Endothelial cell of umbilical vein (primary cell): ENCODE measurements at regions not wholly inside any gene's neighbourhood (a gene's known extent, or its start where the extent isn't known, plus 50 kb on each side); places are given as distances from the start of the nearest gene placed in this dataset. TPM values are rescaled to one million over a fixed set of nuclear protein-coding genes. Genes with fewer than 3 reads are reported as not detected.

Source experiments
- BruUV-seq: library from RNA; stranded (reverse); fragments of 400-500 nt; replicated peaks from 2 replicates; lab custom pipeline; 2021; lab: Mats Ljungman, UMichigan
- CTCF ChIA-PET: fragments of 300-600, 350-600 bp; sonication (Branson Sonifier 250); formaldehyde crosslinking; loops from one replicate; lab custom pipeline; 2021; ENCODE audit warnings: antibody characterized with exemption, inconsistent platforms; lab: Charles Lee
- POLR2A ChIA-PET: fragments of 300-600, 350-600 bp; sonication (Branson Sonifier 250); formaldehyde crosslinking; loops from one replicate; lab custom pipeline; 2021; ENCODE audit warnings: antibody characterized with exemption, inconsistent platforms; lab: Charles Lee
- DNase-seq: peaks from one replicate; pipeline ENCODE4 v3.0.0-alpha.2; 2011; ENCODE audit warnings: low read depth, low spot score
- FAIRE-seq: peaks from 2 replicates; lab custom pipeline; 2011; peaks lifted over from hg19 to GRCh38; lab: Jason Lieb, UNC
- H2AFZ ChIP-seq: 2 replicates; pipeline ENCODE4 v1.6.0; 2012; ENCODE audit warnings: low read depth, low read length, control low read depth, inconsistent platforms
- H3K27ac ChIP-seq: 2 replicates; pipeline ENCODE4 v1.5.1; 2011; ENCODE audit warnings: low read depth, mild to moderate bottlenecking, control low read depth, low read length, moderate library complexity; ENCODE audit not compliant: insufficient read depth
- H3K27me3 ChIP-seq, 2 experiments: 2 replicates each; pipeline versions ENCODE4 v1.6.0 to v1.6.1; 2011; ENCODE audit warnings: low read length in 2 of 2, mixed read lengths in 1 of 2; ENCODE audit not compliant: control insufficient read depth in 2 of 2, insufficient read depth in 2 of 2
- H3K36me3 ChIP-seq, 2 experiments: 2 replicates in 1 of 2; 3 replicates in 1 of 2; pipeline ENCODE4 v1.5.1; 2011; ENCODE audit warnings: low read length in 2 of 2, mild to moderate bottlenecking in 1 of 2, moderate library complexity in 1 of 2; ENCODE audit not compliant: control insufficient read depth in 2 of 2, insufficient read depth in 2 of 2; ENCODE audit errors: extremely low read depth in 1 of 2
- H3K4me1 ChIP-seq: 3 replicates; pipeline ENCODE4 v1.5.1; 2011; ENCODE audit warnings: mild to moderate bottlenecking, low read length; ENCODE audit not compliant: control insufficient read depth, insufficient read depth; ENCODE audit errors: extremely low read depth
- H3K4me2 ChIP-seq: 2 replicates; pipeline ENCODE4 v1.6.1; 2011; ENCODE audit warnings: low read length, control low read depth, mixed read lengths; ENCODE audit not compliant: insufficient read depth
- H3K4me3 ChIP-seq, 3 experiments: fragments of 200-600 bp in 1 of 3; sonication (generic), shearing (Covaris generic) in 1 of 3; replicated peaks in 1 of 3; 2 replicates each; pipeline ENCODE4 v1.5.1; 2011 to 2016; ENCODE audit warnings: control low read depth in 3 of 3, low read length in 3 of 3, mild to moderate bottlenecking in 2 of 3, inconsistent platforms in 1 of 3, low read depth in 1 of 3, moderate library complexity in 1 of 3; ENCODE audit not compliant: insufficient read depth in 1 of 3
- H3K79me2 ChIP-seq: 2 replicates; pipeline ENCODE4 v1.6.0; 2012; ENCODE audit warnings: low read length, inconsistent platforms; ENCODE audit not compliant: control insufficient read depth, insufficient read depth
- H3K9ac ChIP-seq: replicated peaks from 2 replicates; pipeline ENCODE3; 2011; ENCODE audit warnings: low read length, control low read depth; ENCODE audit not compliant: insufficient read depth; ENCODE audit errors: extremely low read depth
- H3K9me1 ChIP-seq: replicated peaks from 3 replicates; pipeline ENCODE4 v1.6.0; 2011; ENCODE audit warnings: mild to moderate bottlenecking, low read length; ENCODE audit not compliant: control insufficient read depth, insufficient read depth; ENCODE audit errors: extremely low read depth
- H3K9me3 ChIP-seq: replicated peaks from 2 replicates; pipeline ENCODE4 v1.5.1; 2012; ENCODE audit warnings: low read length, inconsistent platforms; ENCODE audit not compliant: control insufficient read depth, insufficient read depth
- H4K20me1 ChIP-seq: replicated peaks from 2 replicates; pipeline ENCODE3; 2011; ENCODE audit warnings: mild to moderate bottlenecking, low read length; ENCODE audit not compliant: control insufficient read depth, insufficient read depth; ENCODE audit errors: extremely low read depth
- EZH2 ChIP-seq: IDR thresholded peaks from 2 replicates; pipeline ENCODE4 v1.6.1; 2012; ENCODE audit warnings: borderline replicate concordance, low read depth, mild to moderate bottlenecking, moderate library complexity, low read length, inconsistent platforms; ENCODE audit not compliant: severe bottlenecking
- FOS ChIP-seq: IDR thresholded peaks from 2 replicates; pipeline ENCODE4 v1.6.1; 2011; ENCODE audit warnings: mild to moderate bottlenecking, low read length, moderate library complexity, borderline replicate concordance; ENCODE audit not compliant: insufficient read depth
- GATA2 ChIP-seq: IDR thresholded peaks from 2 replicates; pipeline ENCODE4 v1.7.0; 2011; ENCODE audit warnings: low read depth, mild to moderate bottlenecking, moderate library complexity, mixed read lengths, low read length; ENCODE audit not compliant: insufficient read length, insufficient read depth
- JUN ChIP-seq: IDR thresholded peaks from 2 replicates; pipeline ENCODE4 v1.6.1; 2011; ENCODE audit warnings: borderline replicate concordance, low read depth; ENCODE audit not compliant: insufficient read length, insufficient read depth
- MAX ChIP-seq: IDR thresholded peaks from 2 replicates; pipeline ENCODE4 v1.6.1; 2011; ENCODE audit not compliant: insufficient read depth, insufficient read length
- MYC ChIP-seq: IDR thresholded peaks from one replicate; pipeline ENCODE4 v1.6.1; 2011; ENCODE audit warnings: mild to moderate bottlenecking, low read depth, low read length
- POLR2A ChIP-seq: IDR thresholded peaks from 2 replicates; pipeline ENCODE4 v1.6.1; 2012; ENCODE audit warnings: low read depth, mild to moderate bottlenecking, control low read depth, low read length
- POLR2AphosphoS5 ChIP-seq: IDR thresholded peaks from 2 replicates; pipeline ENCODE4 v1.6.1; 2012; ENCODE audit warnings: low read depth, mild to moderate bottlenecking, control low read depth, low read length, moderate library complexity; ENCODE audit not compliant: insufficient read depth
- dilution Hi-C: fragments of 300-500 bp; cut with MboI; formaldehyde crosslinking; loops from one replicate; pipeline ENCODE4 v1.15.0; 2019; ENCODE audit warnings: low sequenced_read_pairs; ENCODE audit not compliant: extremely low pct_ligation_motif_present
- intact Hi-C: fragments of 100-400 bp; cut with micrococcal nuclease; formaldehyde crosslinking; loops from one replicate; pipeline ENCODE4 v1.10.0; 2022
- microRNA-seq: library from miRNA; unstranded; fragments of <30 nt; microRNA quantifications from one replicate; pipeline ENCODE4 v1.2.0, GENCODE V29; 2021; ENCODE audit warnings: borderline number of aligned reads, borderline replicate concordance
- small RNA-seq: library from RNA; depleted of rRNA; stranded (forward); fragments of <200 nt; gene quantifications from one replicate; pipeline ENCODE3, GENCODE V24; 2012; ENCODE audit warnings: low replicate concordance, low read depth; ENCODE audit not compliant: insufficient read depth, insufficient read length
- TF ChIP-seq, protein P1 (sequence below), 2 donors: IDR thresholded peaks; 1 replicate in 1 of 2; 2 replicates in 1 of 2; pipeline ENCODE4 v1.5.1; 2011; ENCODE audit warnings: low read length in 2 of 2, mild to moderate bottlenecking in 2 of 2, moderate library complexity in 2 of 2, control low read depth in 1 of 2, inconsistent platforms in 1 of 2, low read depth in 1 of 2; ENCODE audit not compliant: insufficient read depth in 1 of 2; ENCODE audit errors: extremely low read depth in 1 of 2

- Histone ChIP-seq H3K36me3 (no peaks in the 10 kb centered on the region), H3K4me1 (peaks cover 5% of the 10 kb centered on the region), H3K27me3 (no peaks in the 10 kb centered on the region), H3K9me1 (no peaks in the 10 kb centered on the region), H3K4me2 (no peak overlapping the region), H3K4me3 (no peak overlapping the region), H3K27ac (no peak overlapping the region), H3K9me3 (no peaks in the 10 kb centered on the region), H3K79me2 (no peaks in the 10 kb centered on the region), H4K20me1 (no peaks in the 10 kb centered on the region), H2AFZ (no peak overlapping the region), H3K9ac (no peak overlapping the region)
- TF ChIP-seq POLR2A: no peak
- TF ChIP-seq, protein P1, sequence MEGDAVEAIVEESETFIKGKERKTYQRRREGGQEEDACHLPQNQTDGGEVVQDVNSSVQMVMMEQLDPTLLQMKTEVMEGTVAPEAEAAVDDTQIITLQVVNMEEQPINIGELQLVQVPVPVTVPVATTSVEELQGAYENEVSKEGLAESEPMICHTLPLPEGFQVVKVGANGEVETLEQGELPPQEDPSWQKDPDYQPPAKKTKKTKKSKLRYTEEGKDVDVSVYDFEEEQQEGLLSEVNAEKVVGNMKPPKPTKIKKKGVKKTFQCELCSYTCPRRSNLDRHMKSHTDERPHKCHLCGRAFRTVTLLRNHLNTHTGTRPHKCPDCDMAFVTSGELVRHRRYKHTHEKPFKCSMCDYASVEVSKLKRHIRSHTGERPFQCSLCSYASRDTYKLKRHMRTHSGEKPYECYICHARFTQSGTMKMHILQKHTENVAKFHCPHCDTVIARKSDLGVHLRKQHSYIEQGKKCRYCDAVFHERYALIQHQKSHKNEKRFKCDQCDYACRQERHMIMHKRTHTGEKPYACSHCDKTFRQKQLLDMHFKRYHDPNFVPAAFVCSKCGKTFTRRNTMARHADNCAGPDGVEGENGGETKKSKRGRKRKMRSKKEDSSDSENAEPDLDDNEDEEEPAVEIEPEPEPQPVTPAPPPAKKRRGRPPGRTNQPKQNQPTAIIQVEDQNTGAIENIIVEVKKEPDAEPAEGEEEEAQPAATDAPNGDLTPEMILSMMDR (IDR thresholded peaks at IDR 0.05; ENCODE audit: extremely low read depth in 1 of 2, insufficient read depth in 1 of 2, low read depth in 1 of 2, low read length in 2 of 2): no peak
- no peak for TF ChIP-seq FOS
- TF ChIP-seq POLR2AphosphoS5: no peak
- TF ChIP-seq MAX: no peak
- no peak for TF ChIP-seq GATA2
- no peak for TF ChIP-seq MYC
- no peak for TF ChIP-seq EZH2
- no peak for TF ChIP-seq JUN
- DNase-seq: no peak
- no peak for FAIRE-seq
- CTCF ChIA-PET: interaction anchor here (1.1 to 1.2 kb wide), 2 partner anchors 18 to 40 kb away, joined by 3 to 4 read pairs; no protein-coding TSS in a partner anchor
- no TSS peak for BruUV-seq
- intact Hi-C loops (no loop called here), dilution Hi-C loops (no loop called here)
- POLR2A ChIA-PET: no interaction called here
Measured at GRCh38 chr14:65361920-65362319, 50.6 kb upstream of the FUT8 start.

Small RNA genes lying in the stretch of these regions (microRNA-seq; reads per million reads assigned to microRNA genes)
- not detected for gene MIR4708

Small RNA genes lying in the stretch of these regions (small RNA-seq; reads per million reads assigned to genes)
- not detected for gene AL355076.1
- not detected for gene MIR4708
